Breast epithelium (tissue), 4 donors: ENCODE measurements at regions not wholly inside any gene's neighbourhood (a gene's known extent, or its start where the extent isn't known, plus 50 kb on each side); places are given as distances from the start of the nearest gene placed in this dataset.

Experiments used
- DNase-seq, 2 donors: peaks; one replicate each; pipeline ENCODE4 v3.0.0-alpha.2; 2019; ENCODE audit warnings: low spot score in 2 of 2
- H3K27ac ChIP-seq, 2 donors: fragments of 200-600 bp; sonication (generic) in 1 of 2; one replicate each; pipeline ENCODE4 v1.5.1; 2016 to 2019; ENCODE audit warnings: mild to moderate bottlenecking in 1 of 2
- H3K27me3 ChIP-seq, 2 donors: fragments of 200-600 bp; sonication (generic) in 1 of 2; one replicate each; pipeline versions ENCODE4 v1.5.1 to v1.6.0; 2017 to 2019; ENCODE audit warnings: control low read depth in 1 of 2, mild to moderate bottlenecking in 1 of 2
- H3K36me3 ChIP-seq: fragments of 200-600 bp; one replicate; pipeline ENCODE4 v1.5.1; 2019
- H3K4me1 ChIP-seq, 2 donors: fragments of 200-600 bp; sonication (generic); one replicate each; pipeline ENCODE4 v1.5.1; 2016 to 2019; ENCODE audit warnings: control low read depth in 1 of 2
- H3K4me3 ChIP-seq, 3 donors: fragments of 200-600 bp; sonication (generic); 1 replicate in 2 of 3; 2 replicates in 1 of 3; pipeline ENCODE4 v1.5.1; 2016 to 2019; ENCODE audit warnings: mild to moderate bottlenecking in 3 of 3, moderate library complexity in 2 of 3
- H3K9me3 ChIP-seq, 2 donors: fragments of 200-600 bp; sonication (generic) in 1 of 2; one replicate each; pipeline ENCODE4 v1.5.1; 2016 to 2019; ENCODE audit warnings: control low read depth in 1 of 2
- POLR2A ChIP-seq: fragments of 450-650 bp; IDR thresholded peaks from one replicate; pipeline ENCODE4 v1.6.1; 2016; ENCODE audit warnings: antibody characterized with exemption, mild to moderate bottlenecking, moderate library complexity
- POLR2AphosphoS5 ChIP-seq, 3 donors: sonication (generic); formaldehyde crosslinking; IDR thresholded peaks; one replicate each; pipeline ENCODE4 v1.6.1; 2017; ENCODE audit warnings: antibody characterized with exemption in 3 of 3
- intact Hi-C: fragments of 100-400 bp; cut with DNase I; formaldehyde crosslinking; loops from one replicate; pipeline ENCODE4 v1.15.1; 2023; ENCODE audit warnings: low total_unique reads
- TF ChIP-seq, protein P1 (sequence below), 3 donors: fragments of 450-650 bp; IDR thresholded peaks; one replicate each; pipeline ENCODE4 v1.5.1; 2016 to 2017; ENCODE audit warnings: antibody characterized with exemption in 3 of 3, mild to moderate bottlenecking in 3 of 3, moderate library complexity in 3 of 3

DNA sequence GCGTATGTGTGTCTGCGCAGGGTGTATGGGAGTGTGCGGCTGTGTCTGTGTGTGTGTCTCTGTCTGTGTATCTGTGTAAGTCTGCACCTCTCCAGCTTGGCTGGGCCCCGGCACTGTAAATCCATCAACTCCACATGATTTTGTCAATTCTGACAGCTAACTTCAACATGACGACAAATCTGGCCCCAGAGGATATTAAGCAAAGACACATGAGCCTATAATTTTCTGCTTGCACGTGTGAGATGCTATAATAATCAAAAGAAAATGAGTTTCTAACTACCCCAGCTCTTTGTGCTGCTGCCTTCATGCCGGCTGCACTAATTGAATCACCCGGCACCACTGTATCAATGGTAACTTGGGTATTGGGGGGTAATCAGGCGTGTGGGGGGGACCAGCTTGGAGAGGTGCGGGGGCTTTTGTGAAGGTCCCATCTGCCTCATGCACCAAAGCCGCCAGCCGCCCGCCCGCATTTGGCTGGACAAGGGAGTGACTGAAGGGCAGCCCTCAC, 57.6 kb upstream of the LHX1 start:
- H3K9me3 ChIP-seq: peaks cover 5 to 13% of the 10 kb centered on the region in 2 donors
- no peak overlapping the region for H3K4me3 ChIP-seq
- peaks cover 0 to 38% of the 10 kb centered on the region in 2 donors for H3K27me3 ChIP-seq
- DNase-seq: no peak
- TF ChIP-seq POLR2AphosphoS5 (IDR thresholded peaks at IDR 0.05) (no peak), POLR2A (no peak)
- TF ChIP-seq, protein P1, sequence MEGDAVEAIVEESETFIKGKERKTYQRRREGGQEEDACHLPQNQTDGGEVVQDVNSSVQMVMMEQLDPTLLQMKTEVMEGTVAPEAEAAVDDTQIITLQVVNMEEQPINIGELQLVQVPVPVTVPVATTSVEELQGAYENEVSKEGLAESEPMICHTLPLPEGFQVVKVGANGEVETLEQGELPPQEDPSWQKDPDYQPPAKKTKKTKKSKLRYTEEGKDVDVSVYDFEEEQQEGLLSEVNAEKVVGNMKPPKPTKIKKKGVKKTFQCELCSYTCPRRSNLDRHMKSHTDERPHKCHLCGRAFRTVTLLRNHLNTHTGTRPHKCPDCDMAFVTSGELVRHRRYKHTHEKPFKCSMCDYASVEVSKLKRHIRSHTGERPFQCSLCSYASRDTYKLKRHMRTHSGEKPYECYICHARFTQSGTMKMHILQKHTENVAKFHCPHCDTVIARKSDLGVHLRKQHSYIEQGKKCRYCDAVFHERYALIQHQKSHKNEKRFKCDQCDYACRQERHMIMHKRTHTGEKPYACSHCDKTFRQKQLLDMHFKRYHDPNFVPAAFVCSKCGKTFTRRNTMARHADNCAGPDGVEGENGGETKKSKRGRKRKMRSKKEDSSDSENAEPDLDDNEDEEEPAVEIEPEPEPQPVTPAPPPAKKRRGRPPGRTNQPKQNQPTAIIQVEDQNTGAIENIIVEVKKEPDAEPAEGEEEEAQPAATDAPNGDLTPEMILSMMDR (IDR thresholded peaks at IDR 0.05): no peak
- H3K4me1 ChIP-seq: no peaks in the 10 kb centered on the region
- intact Hi-C loops: no loop called here
- no peak overlapping the region for H3K27ac ChIP-seq
- H3K36me3 ChIP-seq: no peaks in the 10 kb centered on the region

DNA sequence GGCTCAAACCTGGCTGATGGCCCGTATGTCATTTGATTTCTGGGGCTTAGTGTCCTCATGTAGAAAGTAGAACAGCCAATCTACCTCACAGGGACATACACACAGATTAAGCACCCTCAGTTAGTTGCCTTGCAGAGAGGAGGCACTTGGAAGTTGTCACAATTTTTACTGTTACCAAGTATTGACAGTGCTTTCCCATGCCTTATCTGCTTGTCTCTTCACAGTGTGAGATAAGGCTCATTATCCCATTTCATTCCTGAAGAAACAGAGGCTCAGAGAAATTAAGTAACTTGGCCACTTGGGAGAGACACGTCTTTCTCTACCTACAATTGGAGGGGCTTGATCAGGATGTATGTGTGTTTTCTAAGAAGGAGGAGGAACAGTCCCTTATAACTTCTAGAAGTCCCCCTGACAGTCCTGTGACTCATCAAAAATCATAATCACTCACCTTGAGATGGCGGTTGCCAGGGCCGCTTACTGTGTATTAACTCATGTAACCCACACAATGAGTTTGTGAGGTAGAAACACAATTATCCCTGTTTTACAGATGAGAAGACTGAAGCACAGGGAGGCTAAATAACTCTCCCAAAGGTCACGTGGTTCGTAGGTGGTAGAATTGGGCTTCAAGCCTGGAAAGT, 56.9 kb upstream of the LHX1 start:
- TF ChIP-seq POLR2A (no peak), POLR2AphosphoS5 (IDR thresholded peaks at IDR 0.05) (no peak)
- TF ChIP-seq, protein P1 (IDR thresholded peaks at IDR 0.05): no peak
- Histone ChIP-seq H3K9me3 (peaks cover 5 to 13% of the 10 kb centered on the region in 2 donors), H3K36me3 (no peaks in the 10 kb centered on the region), H3K4me3 (no peak overlapping the region), H3K4me1 (no peaks in the 10 kb centered on the region), H3K27ac (no peak overlapping the region), H3K27me3 (peaks cover 0 to 44% of the 10 kb centered on the region in 2 donors)
- no peak for DNase-seq
- intact Hi-C loops: no loop called here

DNA sequence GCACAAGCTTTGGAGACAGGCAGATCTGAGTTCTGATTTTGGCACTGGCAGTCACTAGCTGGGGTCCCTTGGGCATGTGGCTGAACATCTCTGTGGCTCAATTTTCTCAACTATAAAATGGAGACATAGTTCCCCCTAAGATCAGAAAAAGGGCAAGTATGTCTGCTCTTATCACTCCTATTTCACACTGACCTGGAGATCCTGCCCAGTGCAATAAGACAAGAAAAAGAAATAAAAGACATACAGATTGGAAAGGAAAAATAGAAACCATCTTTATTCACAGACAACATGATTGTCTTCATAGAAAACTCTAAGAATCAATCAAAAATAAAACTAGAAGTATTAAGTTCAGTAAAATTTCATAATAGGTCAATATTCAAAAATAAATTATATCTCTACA, 56.0 kb upstream of the LHX1 start:
- DNase-seq: no peak
- H3K27ac ChIP-seq: no peak overlapping the region
- H3K27me3 ChIP-seq: peaks cover 0 to 52% of the 10 kb centered on the region in 2 donors
- H3K4me1 ChIP-seq: no peaks in the 10 kb centered on the region
- TF ChIP-seq, protein P1 (IDR thresholded peaks at IDR 0.05): no peak
- no peak for TF ChIP-seq POLR2AphosphoS5 (IDR thresholded peaks at IDR 0.05)
- TF ChIP-seq POLR2A: no peak
- intact Hi-C loops: no loop called here
- H3K36me3 ChIP-seq: no peaks in the 10 kb centered on the region
- H3K4me3 ChIP-seq: no peak overlapping the region
- H3K9me3 ChIP-seq: peaks cover 5 to 13% of the 10 kb centered on the region in 2 donors

DNA sequence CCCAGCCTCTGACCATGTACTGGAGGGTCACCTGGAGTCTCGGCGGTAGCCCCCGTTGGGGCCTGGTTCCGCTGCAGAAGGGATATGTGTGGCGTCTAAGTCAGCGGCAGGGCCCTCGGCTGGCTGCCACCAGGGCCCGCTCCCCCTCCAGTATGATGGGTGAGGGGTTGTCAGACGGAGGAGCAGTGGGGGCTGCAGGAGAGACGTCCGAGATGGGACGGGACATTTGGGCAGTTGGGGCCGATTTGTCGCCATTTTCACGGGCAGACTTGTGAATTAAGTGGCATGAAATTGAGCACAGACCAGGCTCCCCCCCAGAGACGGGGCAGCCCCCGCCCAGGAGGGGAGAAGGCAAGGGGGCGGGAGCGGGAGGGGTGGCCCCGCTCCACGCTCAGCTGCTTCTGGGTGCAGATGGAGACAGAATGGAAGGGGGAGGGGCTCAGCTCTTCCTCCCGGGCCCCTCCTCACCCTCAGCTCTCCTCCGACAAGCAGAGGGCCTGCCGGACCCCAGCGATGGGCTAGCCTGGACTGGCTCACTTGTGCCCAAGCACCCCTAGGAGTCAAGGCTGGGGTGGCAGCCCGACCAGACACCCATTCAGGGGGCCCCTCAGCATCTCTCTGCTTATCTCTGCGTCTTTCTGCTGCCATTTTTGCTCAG, 52.7 kb upstream of the LHX1 start:
- Histone ChIP-seq H3K4me3 (no peak overlapping the region), H3K9me3 (peaks cover 5 to 13% of the 10 kb centered on the region in 2 donors), H3K4me1 (no peaks in the 10 kb centered on the region), H3K27me3 (peaks cover 0 to 57% of the 10 kb centered on the region in 2 donors), H3K27ac (no peak overlapping the region), H3K36me3 (no peaks in the 10 kb centered on the region)
- intact Hi-C loops: no loop called here
- DNase-seq: no peak
- TF ChIP-seq POLR2AphosphoS5 (IDR thresholded peaks at IDR 0.05): no peak
- TF ChIP-seq, protein P1 (IDR thresholded peaks at IDR 0.05): no peak
- TF ChIP-seq POLR2A: no peak

DNA sequence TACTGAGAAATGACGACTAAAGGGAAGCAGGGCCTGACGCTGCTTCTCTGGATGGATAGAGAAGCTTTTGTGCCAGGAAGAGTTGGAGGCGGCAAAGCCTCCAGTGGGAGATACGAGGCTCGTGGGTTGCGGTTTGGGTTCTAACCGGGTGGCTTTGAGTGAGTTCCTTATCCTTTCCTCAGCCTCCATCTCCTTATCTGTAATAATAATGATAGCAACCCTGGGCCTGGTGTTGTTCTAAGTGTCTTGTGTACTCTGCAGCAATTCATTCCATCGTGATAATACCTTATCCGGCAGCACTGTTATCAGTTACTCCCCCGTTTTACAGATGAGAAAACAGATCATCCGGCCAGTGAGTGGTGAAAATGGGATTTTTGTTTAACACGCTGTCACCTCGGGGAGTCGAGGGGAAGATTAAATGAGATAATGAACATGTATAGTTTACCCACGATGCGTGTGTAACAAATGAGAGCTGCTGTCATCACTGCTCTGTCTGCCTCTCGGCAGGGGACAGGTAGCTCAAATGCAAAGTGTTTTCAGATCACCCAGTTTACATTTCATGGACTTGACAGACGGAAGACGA, 52.0 kb upstream of the LHX1 start:
- H3K27me3 ChIP-seq: peaks cover 0 to 63% of the 10 kb centered on the region in 2 donors
- TF ChIP-seq POLR2A (no peak), POLR2AphosphoS5 (IDR thresholded peaks at IDR 0.05) (no peak)
- TF ChIP-seq, protein P1 (IDR thresholded peaks at IDR 0.05): no peak
- no peaks in the 10 kb centered on the region for H3K36me3 ChIP-seq
- intact Hi-C loops: no loop called here
- no peak for DNase-seq
- H3K9me3 ChIP-seq: peaks cover 5 to 13% of the 10 kb centered on the region in 2 donors
- H3K27ac ChIP-seq: no peak overlapping the region
- no peak overlapping the region for H3K4me3 ChIP-seq
- no peaks in the 10 kb centered on the region for H3K4me1 ChIP-seq
